PFSK-1 (cell line): ENCODE measurements at regions not wholly inside any gene's neighbourhood (a gene's known extent, or its start where the extent isn't known, plus 50 kb on each side); places are given as distances from the start of the nearest gene placed in this dataset.

Experiments used
- FOXP2 ChIP-seq: optimal IDR thresholded peaks from 2 replicates; pipeline ENCODE3; 2011; ENCODE audit warnings: borderline replicate concordance, control low read depth, inconsistent platforms; ENCODE audit not compliant: insufficient read depth; ENCODE audit errors: extremely low read length, extremely low read depth
- POLR2AphosphoS5 ChIP-seq: IDR thresholded peaks from 2 replicates; pipeline ENCODE4 v1.6.1; 2012; ENCODE audit warnings: low read depth, mild to moderate bottlenecking, control low read depth, low read length, moderate library complexity
- REST ChIP-seq, 2 experiments: IDR thresholded peaks; 2 replicates each; pipeline versions ENCODE4 v1.6.1 to v1.8.0; 2011 to 2012; ENCODE audit warnings: low read depth in 2 of 2, low read length in 2 of 2, control low read depth in 1 of 2, inconsistent platforms in 1 of 2, mild to moderate bottlenecking in 1 of 2, moderate library complexity in 1 of 2; ENCODE audit not compliant: insufficient read depth in 1 of 2
- SIN3A ChIP-seq: IDR thresholded peaks from 2 replicates; pipeline ENCODE4 v1.6.1; 2012; ENCODE audit warnings: mild to moderate bottlenecking, low read length, moderate library complexity, borderline replicate concordance; ENCODE audit not compliant: insufficient read depth
- TAF1 ChIP-seq: IDR thresholded peaks from 2 replicates; pipeline ENCODE4 v1.6.1; 2012; ENCODE audit warnings: low read length, control low read depth, borderline replicate concordance; ENCODE audit not compliant: insufficient read depth

- TF ChIP-seq REST (IDR thresholded peaks at IDR 0.05; ENCODE audit: insufficient read depth in 1 of 2, low read depth in 2 of 2, low read length in 2 of 2) (no peak), SIN3A (no peak), POLR2AphosphoS5 (no peak), TAF1 (no peak), FOXP2 (no peak)
Observed at GRCh38 chr11:119476038-119476437, 53.1 kb upstream of the THY1 start.
